Caco-2 (cell line): ENCODE measurements at regions not wholly inside any gene's neighbourhood (a gene's known extent, or its start where the extent isn't known, plus 50 kb on each side); places are given as distances from the start of the nearest gene placed in this dataset.

ENCODE experiments used
- BruUV-seq: library from RNA; stranded (reverse); fragments of 400-500 nt; replicated peaks from 2 replicates; lab custom pipeline; 2021; lab: Mats Ljungman, UMichigan
- CTCF ChIA-PET: fragments of 300-600 bp; sonication (Branson Sonifier 250); formaldehyde crosslinking; loops from one replicate; lab custom pipeline; 2022; ENCODE audit warnings: antibody characterized with exemption; lab: Charles Lee
- POLR2A ChIA-PET: fragments of 300-600 bp; sonication (Branson Sonifier 250); formaldehyde crosslinking; loops from one replicate; lab custom pipeline; 2022; ENCODE audit warnings: antibody characterized with exemption; lab: Charles Lee
- DNase-seq, 2 experiments: peaks; one replicate each; pipeline versions ENCODE4 v3.0.0 to v3.0.0-alpha.2; 2020 to 2022
- H3K27me3 ChIP-seq: replicated peaks from 2 replicates; pipeline ENCODE4 v1.6.0; 2011; ENCODE audit warnings: low read length; ENCODE audit not compliant: control insufficient read depth, insufficient read depth
- H3K36me3 ChIP-seq: 2 replicates; pipeline ENCODE4 v1.5.1; 2011; ENCODE audit warnings: low read length; ENCODE audit not compliant: control insufficient read depth, insufficient read depth
- H3K4me1 ChIP-seq: fragments of 250-450 bp; sonication (Bioruptor Pico); 2 replicates; pipeline ENCODE4 v1.5.1; 2020; ENCODE audit warnings: mild to moderate bottlenecking
- H3K4me3 ChIP-seq: 2 replicates; pipeline ENCODE4 v1.5.1; 2011; ENCODE audit warnings: low read depth, mild to moderate bottlenecking, control low read depth, low read length
- H3K9me3 ChIP-seq: fragments of 250-450 bp; sonication (Bioruptor Pico); 2 replicates; pipeline ENCODE4 v1.5.1; 2020; ENCODE audit warnings: mild to moderate bottlenecking, moderate library complexity
- H3K27ac Mint-ChIP-seq: one replicate; pipeline ENCODE4 v1.8.0; 2022; ENCODE audit warnings: mixed read lengths; ENCODE audit not compliant: unreplicated experiment
- H3K27me3 Mint-ChIP-seq: one replicate; pipeline ENCODE4 v1.8.0; 2022; ENCODE audit warnings: mixed read lengths; ENCODE audit not compliant: insufficient read depth, unreplicated experiment
- H3K36me3 Mint-ChIP-seq: one replicate; pipeline ENCODE4 v1.8.0; 2022; ENCODE audit warnings: mild to moderate bottlenecking, mixed read lengths; ENCODE audit not compliant: insufficient read depth, unreplicated experiment
- H3K4me1 Mint-ChIP-seq: one replicate; pipeline ENCODE4 v1.8.0; 2022; ENCODE audit warnings: low read depth, mixed read lengths; ENCODE audit not compliant: unreplicated experiment
- H3K4me3 Mint-ChIP-seq: one replicate; pipeline ENCODE4 v1.8.0; 2022; ENCODE audit warnings: mild to moderate bottlenecking, moderate library complexity, mixed read lengths; ENCODE audit not compliant: unreplicated experiment
- H3K9me3 Mint-ChIP-seq: one replicate; pipeline ENCODE4 v1.8.0; 2022; ENCODE audit warnings: mixed read lengths; ENCODE audit not compliant: unreplicated experiment
- intact Hi-C: fragments of 100-400 bp; cut with micrococcal nuclease; formaldehyde crosslinking; loops from one replicate; pipeline ENCODE4 v1.10.0; 2022; ENCODE audit not compliant: unreplicated experiment
- TF ChIP-seq, protein P1 (sequence below), 2 experiments: fragments of 200-600 bp in 1 of 2; IDR thresholded peaks; 1 replicate in 1 of 2; 2 replicates in 1 of 2; pipeline versions ENCODE4 v1.5.1 to v1.8.0; 2011 to 2022; ENCODE audit warnings: antibody characterized with exemption in 1 of 2, control low read depth in 1 of 2, inconsistent platforms in 1 of 2, low read depth in 1 of 2, low read length in 1 of 2, mild to moderate bottlenecking in 1 of 2, moderate library complexity in 1 of 2; ENCODE audit not compliant: insufficient read depth in 1 of 2, severe bottlenecking in 1 of 2, unreplicated experiment in 1 of 2

GRCh38 chr5:166899343-166899742 lies 1392.1 kb upstream of the WWC1 start:
- no peak for DNase-seq
- Histone ChIP-seq H3K36me3 (no peaks in the 10 kb centered on the region), H3K4me1 (no peaks in the 10 kb centered on the region), H3K4me3 (no peak overlapping the region), H3K27me3 (no peaks in the 10 kb centered on the region), H3K9me3 (no peaks in the 10 kb centered on the region)
- peaks cover 10% of the 10 kb centered on the region for H3K9me3 Mint-ChIP-seq
- TF ChIP-seq, protein P1, sequence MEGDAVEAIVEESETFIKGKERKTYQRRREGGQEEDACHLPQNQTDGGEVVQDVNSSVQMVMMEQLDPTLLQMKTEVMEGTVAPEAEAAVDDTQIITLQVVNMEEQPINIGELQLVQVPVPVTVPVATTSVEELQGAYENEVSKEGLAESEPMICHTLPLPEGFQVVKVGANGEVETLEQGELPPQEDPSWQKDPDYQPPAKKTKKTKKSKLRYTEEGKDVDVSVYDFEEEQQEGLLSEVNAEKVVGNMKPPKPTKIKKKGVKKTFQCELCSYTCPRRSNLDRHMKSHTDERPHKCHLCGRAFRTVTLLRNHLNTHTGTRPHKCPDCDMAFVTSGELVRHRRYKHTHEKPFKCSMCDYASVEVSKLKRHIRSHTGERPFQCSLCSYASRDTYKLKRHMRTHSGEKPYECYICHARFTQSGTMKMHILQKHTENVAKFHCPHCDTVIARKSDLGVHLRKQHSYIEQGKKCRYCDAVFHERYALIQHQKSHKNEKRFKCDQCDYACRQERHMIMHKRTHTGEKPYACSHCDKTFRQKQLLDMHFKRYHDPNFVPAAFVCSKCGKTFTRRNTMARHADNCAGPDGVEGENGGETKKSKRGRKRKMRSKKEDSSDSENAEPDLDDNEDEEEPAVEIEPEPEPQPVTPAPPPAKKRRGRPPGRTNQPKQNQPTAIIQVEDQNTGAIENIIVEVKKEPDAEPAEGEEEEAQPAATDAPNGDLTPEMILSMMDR (IDR thresholded peaks at IDR 0.05; ENCODE audit: insufficient read depth in 1 of 2, low read depth in 1 of 2, low read length in 1 of 2, severe bottlenecking in 1 of 2, unreplicated experiment in 1 of 2) = no peak
- ChIA-PET POLR2A (no interaction called here), CTCF (no interaction called here)
- H3K4me3 Mint-ChIP-seq = no peak overlapping the region
- peaks cover 9% of the 10 kb centered on the region for H3K27me3 Mint-ChIP-seq
- no TSS peak for BruUV-seq
- intact Hi-C loops = no loop called here
- H3K4me1 Mint-ChIP-seq = no peaks in the 10 kb centered on the region
- H3K36me3 Mint-ChIP-seq = no peaks in the 10 kb centered on the region
- H3K27ac Mint-ChIP-seq = no peak overlapping the region

DNA sequence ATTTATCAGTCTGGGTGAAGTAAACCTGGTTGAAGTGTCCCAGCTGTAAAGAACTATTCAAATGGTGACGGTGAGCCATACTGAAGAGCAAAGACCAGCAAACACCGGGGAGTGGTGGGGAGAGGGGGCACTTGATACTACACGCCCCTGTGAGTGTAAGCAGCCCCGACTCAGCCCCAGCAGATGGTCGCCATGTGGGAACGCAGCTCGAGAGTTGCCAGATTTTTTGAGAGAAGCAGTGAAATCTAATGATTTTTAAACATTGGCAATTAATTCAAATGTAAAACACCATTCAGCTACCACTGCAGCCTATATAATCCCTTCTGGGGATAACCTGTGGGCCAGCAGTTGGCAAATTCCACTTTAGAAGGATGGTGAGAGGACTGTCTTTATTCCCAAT lies 1386.9 kb upstream of the WWC1 start:
- peaks cover 9% of the 10 kb centered on the region for H3K27me3 Mint-ChIP-seq
- no peaks in the 10 kb centered on the region for H3K36me3 Mint-ChIP-seq
- ChIA-PET CTCF (no interaction called here), POLR2A (no interaction called here)
- no peak overlapping the region for H3K27ac Mint-ChIP-seq
- H3K4me3 Mint-ChIP-seq = no peak overlapping the region
- Histone ChIP-seq H3K4me1 (no peaks in the 10 kb centered on the region), H3K36me3 (no peaks in the 10 kb centered on the region), H3K27me3 (no peaks in the 10 kb centered on the region), H3K4me3 (no peak overlapping the region), H3K9me3 (no peaks in the 10 kb centered on the region)
- peaks cover 10% of the 10 kb centered on the region for H3K9me3 Mint-ChIP-seq
- no peak for DNase-seq
- TF ChIP-seq, protein P1 (IDR thresholded peaks at IDR 0.05; ENCODE audit: insufficient read depth in 1 of 2, low read depth in 1 of 2, low read length in 1 of 2, severe bottlenecking in 1 of 2, unreplicated experiment in 1 of 2) = no peak
- intact Hi-C loops = no loop called here
- BruUV-seq = no TSS peak
- no peaks in the 10 kb centered on the region for H3K4me1 Mint-ChIP-seq

DNA sequence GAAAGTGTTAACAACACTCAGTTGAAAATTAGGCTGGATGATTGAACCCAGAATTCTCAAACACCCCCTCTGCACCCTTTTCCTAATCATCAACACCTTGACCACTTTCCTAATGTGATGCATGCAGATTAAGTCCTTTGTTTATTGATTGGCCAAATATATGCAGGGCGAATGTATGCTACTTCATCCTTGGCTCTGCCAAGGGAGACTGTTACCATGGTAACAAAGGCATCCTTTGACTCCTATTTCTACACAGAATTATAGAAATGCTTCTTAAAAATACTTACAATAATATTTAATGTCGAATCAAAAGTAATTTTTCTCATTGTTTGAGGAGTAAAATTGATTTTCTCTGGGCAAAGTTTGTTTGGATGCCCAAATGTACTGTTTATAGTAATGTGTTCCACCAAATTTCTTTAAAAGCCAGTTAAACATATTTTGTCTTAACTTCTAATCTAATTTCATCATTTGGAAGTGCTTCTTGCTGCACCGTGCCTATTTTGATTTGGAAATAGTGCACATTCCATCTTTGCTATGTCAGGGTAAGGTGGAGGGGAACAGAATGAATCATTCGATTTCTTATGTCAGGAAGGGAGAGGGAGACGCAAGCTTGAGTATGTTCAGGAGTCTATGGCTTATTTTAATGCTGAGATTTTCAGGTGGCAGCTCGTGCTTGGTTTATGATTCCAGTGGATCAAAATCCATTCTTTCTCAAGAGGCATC lies 1384.3 kb upstream of the WWC1 start:
- TF ChIP-seq, protein P1 (IDR thresholded peaks at IDR 0.05; ENCODE audit: insufficient read depth in 1 of 2, low read depth in 1 of 2, low read length in 1 of 2, severe bottlenecking in 1 of 2, unreplicated experiment in 1 of 2) = no peak

More for the DNA sequence above, 1384.3 kb upstream of the WWC1 start:
- intact Hi-C loops = loop anchor here (5.0 kb wide), 1 partner anchor 140 kb away; no protein-coding TSS in a partner anchor
- BruUV-seq = no TSS peak
- CTCF ChIA-PET = no interaction called here
- no peak for DNase-seq
- Mint-ChIP-seq H3K4me3 (no peak overlapping the region), H3K9me3 (no peaks in the 10 kb centered on the region), H3K27ac (no peak overlapping the region), H3K4me1 (no peaks in the 10 kb centered on the region), H3K36me3 (no peaks in the 10 kb centered on the region), H3K27me3 (peaks cover 2% of the 10 kb centered on the region)
- H3K27me3 ChIP-seq = no peaks in the 10 kb centered on the region
- no peak overlapping the region for H3K4me3 ChIP-seq
- no peaks in the 10 kb centered on the region for H3K36me3 ChIP-seq
- H3K9me3 ChIP-seq = no peaks in the 10 kb centered on the region
- POLR2A ChIA-PET = no interaction called here
- H3K4me1 ChIP-seq = no peaks in the 10 kb centered on the region
